Umbilical cord (tissue), 1 donor: ENCODE measurements at regions not wholly inside any gene's neighbourhood (a gene's known extent, or its start where the extent isn't known, plus 50 kb on each side); places are given as distances from the start of the nearest gene placed in this dataset.

Experiments used
- DNase-seq: peaks from one replicate; pipeline ENCODE4 v3.0.0-alpha.2; 2015; ENCODE audit warnings: low spot score

- DNase-seq = no peak
These were observed 165.2 kb downstream of the ZPLD1 start for GRCh38 chr3:102599819-102600576.

- no peak for DNase-seq
These were observed 170.3 kb downstream of the ZPLD1 start for GRCh38 chr3:102605153-102605552.

- DNase-seq = no peak
These were observed 174.1 kb downstream of the ZPLD1 start for GRCh38 chr3:102608875-102609274.

- DNase-seq = no peak
These were observed 179.3 kb downstream of the ZPLD1 start for GRCh38 chr3:102614021-102614569.

- no peak for DNase-seq
These were observed 179.8 kb downstream of the ZPLD1 start for GRCh38 chr3:102614585-102614984.

- DNase-seq = no peak
These were observed 182.6 kb downstream of the ZPLD1 start for GRCh38 chr3:102617381-102617780.

GRCh38 chr3:102619361-102619760, 184.5 kb downstream of the ZPLD1 start:
- DNase-seq = no peak

GRCh38 chr3:102629943-102630342, 195.1 kb downstream of the ZPLD1 start:
- DNase-seq = no peak

- DNase-seq = peak; percentile 38
These were observed 195.7 kb downstream of the ZPLD1 start for GRCh38 chr3:102630531-102630930.

- no peak for DNase-seq
These were observed 208.7 kb downstream of the ZPLD1 start for GRCh38 chr3:102643546-102643945.

- no peak for DNase-seq
These were observed 211.7 kb downstream of the ZPLD1 start for GRCh38 chr3:102646557-102646956.

- DNase-seq = no peak
These were observed 225.8 kb downstream of the ZPLD1 start for GRCh38 chr3:102660653-102661052.

GRCh38 chr3:102661707-102662497, 227.1 kb downstream of the ZPLD1 start:
- no peak for DNase-seq

GRCh38 chr3:102662498-102662772, 227.6 kb downstream of the ZPLD1 start:
- DNase-seq = no peak

GRCh38 chr3:102664126-102664525, 229.3 kb downstream of the ZPLD1 start:
- DNase-seq = no peak

GRCh38 chr3:102665183-102665582, 230.4 kb downstream of the ZPLD1 start:
- DNase-seq = no peak

GRCh38 chr3:102668247-102668646, 233.4 kb downstream of the ZPLD1 start:
- DNase-seq = no peak

GRCh38 chr3:102670986-102671385, 236.2 kb downstream of the ZPLD1 start:
- no peak for DNase-seq

GRCh38 chr3:102672305-102672704, 237.5 kb downstream of the ZPLD1 start:
- DNase-seq = no peak

- DNase-seq = peak; percentile 66
These were observed 238.7 kb downstream of the ZPLD1 start for GRCh38 chr3:102673271-102674115.

GRCh38 chr3:102674284-102674683, 239.5 kb downstream of the ZPLD1 start:
- DNase-seq = no peak

- DNase-seq = no peak
These were observed 241.6 kb downstream of the ZPLD1 start for GRCh38 chr3:102676424-102676823.
